GM21529 (cell line): ENCODE measurements at regions not wholly inside any gene's neighbourhood (a gene's known extent, or its start where the extent isn't known, plus 50 kb on each side); places are given as distances from the start of the nearest gene placed in this dataset.

Source experiments
- ATAC-seq: cut with Tn5 transposase; IDR thresholded peaks from one replicate; pipeline ENCODE4 v1.9.1; 2021; ENCODE audit not compliant: unreplicated experiment

DNA sequence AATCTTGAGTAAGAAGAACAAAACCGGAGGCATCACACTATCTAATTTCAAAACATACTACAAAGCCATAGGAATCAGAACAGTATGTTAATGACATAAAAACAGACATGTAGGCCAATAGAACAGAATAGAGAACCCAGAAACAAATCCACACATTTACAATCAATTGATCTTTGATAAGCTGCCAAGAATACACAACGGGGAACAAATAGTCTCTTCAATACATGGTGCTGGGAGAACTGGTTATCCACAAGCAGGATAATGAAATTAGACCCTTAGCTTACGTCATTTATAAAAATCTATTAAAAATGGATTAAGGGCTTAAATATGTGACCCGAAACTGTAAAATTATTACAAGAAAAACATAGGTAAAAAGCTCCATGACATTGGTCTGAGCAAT lies 417.7 kb downstream of the INSC start:
- ATAC-seq = no peak

DNA sequence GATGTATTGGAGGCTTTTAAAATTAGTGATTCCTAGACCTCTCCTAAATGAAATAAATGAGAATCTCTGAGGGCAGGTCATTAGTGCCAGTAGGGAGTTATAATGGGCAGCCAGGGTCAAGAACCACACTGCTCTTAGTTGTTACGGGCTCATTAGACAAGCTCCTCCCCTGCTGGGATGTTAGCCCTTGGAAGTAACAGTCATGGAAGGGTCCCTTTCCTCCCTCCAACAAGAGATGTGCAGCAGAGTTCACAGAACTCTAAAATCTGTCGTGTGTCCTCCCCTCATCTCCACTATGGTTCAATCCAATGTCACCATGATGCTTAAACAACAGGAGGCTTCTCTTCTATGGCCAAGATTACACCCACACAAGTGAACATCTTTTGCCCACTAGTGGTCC lies 419.5 kb downstream of the INSC start:
- ATAC-seq = no peak

DNA sequence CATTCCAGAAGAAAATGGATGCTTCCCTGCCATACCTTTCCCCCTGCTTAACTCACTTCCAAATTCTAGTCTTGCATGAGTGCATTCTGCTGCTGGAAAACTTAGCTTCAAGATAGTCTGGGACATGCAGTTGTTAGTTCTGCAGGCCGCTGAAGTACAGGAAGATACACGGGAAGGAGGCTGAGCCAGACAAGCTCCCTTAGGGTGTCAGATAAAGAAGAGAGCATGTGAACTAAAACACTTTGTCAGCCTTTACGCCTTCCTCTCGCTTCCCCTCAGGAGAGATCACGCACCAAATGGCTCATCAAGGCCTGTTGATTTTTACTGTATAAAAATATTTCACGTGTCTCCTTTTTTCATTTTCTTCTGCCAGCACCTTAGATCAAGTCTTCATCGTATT lies 420.7 kb downstream of the INSC start:
- ATAC-seq = no peak

DNA sequence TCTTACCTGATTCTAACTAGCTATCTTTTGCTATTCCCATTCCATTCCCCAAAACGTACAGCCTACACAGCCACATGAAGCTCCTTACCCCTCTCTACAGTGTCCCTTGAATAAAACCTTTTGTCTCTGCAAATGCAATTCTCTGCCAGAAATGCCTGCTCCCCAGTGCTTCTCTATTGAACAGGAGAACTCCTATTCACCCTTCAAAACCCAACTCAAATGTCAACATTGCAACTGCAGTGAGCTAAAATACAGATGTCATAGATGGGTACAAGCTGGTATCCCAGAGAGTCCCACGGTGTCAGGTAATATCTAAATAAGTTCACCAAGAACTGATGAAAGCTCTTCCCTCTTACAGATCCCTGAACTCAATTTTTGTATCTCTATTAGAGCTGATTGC lies 421.7 kb downstream of the INSC start:
- ATAC-seq = no peak

DNA sequence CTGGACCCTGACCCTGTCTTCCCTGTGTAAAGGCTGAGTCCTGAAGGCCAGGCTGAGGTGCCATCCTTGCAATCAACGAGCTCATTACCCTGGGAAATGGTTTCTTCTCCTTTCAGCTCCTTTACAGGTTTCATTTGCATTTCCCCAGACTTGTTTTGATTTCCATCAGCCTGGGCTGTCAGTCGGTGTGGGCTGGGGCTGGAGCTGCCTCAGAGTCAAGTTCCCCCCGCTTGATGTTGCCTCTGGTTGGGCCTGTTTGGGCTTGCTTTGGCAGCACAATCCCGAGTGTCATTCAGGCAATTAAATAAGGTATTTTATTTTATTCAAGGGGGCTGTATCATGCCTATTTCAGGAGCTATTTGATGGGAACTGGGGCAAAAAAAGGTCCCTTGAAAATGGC lies 424.9 kb downstream of the INSC start:
- ATAC-seq = no peak

DNA sequence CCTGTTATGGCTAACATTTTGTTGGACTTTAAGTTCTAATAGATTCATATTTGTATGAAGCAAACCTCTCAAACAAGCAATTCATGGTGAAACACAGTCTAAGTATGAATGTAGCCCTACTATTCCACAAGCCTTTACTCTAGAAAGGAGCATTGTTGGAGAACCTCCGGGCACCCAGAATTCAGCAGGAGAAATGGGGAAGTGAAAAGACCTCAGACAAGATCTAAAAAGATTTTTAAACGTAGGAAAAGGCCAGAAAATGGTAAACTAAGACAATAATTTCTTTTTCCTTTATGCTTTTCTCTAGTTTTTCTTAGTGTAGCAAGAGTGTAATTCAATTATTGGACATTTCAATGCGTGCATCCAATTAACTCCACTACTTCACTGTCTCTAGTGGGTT lies 426.4 kb downstream of the INSC start:
- ATAC-seq = no peak

DNA sequence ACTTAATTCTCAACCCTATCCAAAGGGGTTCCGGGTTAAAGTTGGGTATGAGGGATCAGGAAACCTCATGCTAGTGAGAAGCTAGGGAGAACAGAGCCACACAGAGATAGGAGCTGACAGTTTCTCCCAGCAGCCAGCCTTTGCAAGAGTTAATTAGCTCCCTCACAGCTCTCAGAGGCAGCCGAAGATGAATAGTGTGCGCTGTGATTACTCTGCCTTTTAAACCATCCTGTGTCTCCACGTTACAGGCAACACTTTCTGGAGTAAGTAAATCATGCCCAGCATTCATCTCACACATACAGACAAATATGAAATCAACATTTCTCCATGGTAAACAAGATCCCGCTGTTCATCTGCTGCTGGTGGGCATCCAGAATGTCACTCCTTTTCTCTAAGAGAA lies 429.6 kb downstream of the INSC start:
- no peak for ATAC-seq

DNA sequence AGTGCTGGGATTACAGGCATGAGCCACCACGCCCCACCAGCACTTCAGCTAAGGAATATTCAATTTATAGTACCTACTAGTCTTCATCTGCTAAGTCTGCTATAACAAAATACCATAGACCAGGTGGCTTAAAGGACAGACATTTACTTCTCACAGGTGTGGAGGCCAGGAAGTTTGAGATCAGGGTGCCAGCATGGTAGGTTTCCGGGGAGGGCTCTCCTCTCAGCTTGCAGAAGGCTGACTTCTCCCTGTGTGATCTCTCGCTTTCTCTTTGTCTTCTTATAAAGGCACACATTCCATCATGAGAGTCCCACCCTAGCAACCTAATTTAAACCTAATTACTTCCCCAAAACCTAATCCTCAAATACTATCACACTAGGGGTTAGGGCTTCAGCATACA lies 433.0 kb downstream of the INSC start:
- no peak for ATAC-seq

DNA sequence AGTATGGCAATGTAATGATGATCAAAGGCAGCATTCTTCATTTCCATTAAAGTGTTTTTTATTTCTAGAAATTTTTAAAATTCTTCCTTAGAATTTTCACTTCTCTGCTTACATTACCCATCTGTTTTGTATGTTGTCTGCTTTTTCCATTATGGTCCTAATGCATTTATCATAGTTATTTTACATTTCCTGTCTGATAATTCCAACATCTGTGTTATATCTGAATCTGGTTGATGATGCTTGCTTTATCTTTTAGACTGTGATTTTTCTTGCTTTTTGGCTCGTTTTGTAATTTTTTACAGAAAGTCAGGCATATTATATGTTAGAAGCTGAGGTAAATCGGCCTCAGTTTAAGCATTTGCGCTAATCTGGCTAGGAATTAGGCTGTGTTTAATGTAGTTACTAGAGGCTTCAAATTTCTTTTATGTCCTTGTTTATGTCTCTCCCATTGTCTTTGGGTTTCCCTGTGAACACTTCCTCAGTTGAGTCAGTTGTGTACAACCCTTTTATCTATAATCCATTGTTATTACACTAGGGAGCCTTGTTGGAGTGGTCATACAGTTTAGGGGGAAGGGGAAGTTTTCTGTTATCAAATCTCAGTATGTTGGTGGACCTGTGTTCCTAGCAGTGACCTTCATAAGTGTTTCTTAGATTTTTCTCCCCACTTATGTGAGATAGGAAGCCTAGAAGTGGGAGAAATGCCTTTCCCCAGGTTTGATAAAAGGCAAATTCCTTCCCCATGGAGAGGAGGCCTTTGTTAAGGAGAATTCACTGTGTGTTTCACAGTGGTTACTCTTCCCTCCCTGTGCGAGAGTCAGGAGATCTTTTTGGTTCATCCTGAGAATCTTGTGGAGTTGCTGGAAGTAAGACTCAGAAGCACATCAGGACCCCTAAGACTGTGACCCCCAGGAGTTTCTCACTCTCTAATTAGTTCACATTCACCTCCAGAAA lies 437.5 kb downstream of the INSC start:
- ATAC-seq = no peak

DNA sequence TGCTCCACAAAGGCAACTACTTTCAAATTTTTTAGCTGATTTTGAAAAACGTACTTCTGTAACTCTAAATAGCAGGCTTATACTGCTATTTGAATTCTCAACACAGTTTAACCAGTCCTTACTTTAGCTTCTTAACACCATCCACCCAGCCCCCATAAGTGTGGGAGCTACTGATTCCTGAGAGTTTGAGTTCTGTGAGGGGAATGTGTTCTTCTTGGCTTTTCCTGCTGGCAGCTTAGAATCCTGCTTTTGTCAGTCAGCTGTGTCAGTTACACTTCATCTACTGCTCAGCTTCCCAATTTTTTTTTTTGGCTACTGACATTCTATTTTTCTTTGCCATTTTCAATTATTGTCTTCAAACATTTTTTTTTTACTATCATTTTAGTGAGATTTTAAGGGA lies 440.4 kb downstream of the INSC start:
- no peak for ATAC-seq

DNA sequence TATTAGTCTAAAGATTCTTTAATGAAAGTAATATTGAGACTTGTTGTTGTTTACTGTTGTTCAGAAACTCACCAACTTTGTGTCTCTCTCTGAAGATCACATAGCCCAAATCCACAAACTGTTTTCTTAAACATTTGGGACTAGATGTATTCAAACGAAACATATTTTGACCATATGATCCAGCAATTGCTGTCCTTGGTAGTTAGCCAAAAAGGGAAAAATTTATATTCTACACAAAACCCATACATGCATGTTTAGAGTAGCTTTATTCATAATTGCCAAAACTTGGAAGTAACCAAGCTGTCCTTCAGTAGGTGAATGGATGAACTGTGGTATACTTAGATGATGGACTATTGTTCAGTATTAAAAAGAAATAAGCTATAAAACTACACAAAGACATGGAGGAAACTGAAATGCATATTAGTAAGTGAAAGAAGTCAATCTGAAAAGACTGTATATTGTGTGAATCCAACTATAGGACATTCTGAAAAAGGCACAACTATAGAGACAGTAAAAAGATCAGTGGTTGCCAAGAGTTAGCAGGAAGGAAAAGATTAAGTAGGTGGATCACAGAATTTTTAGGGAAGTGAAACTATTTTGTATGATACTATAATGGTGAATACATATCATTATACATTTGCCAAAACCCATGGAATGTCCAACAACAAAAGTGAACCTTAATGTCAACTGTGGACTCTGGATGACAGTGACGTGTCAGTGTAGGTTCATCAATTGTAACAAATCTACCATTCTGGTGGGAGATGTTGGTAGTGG lies 442.9 kb downstream of the INSC start:
- ATAC-seq = no peak

DNA sequence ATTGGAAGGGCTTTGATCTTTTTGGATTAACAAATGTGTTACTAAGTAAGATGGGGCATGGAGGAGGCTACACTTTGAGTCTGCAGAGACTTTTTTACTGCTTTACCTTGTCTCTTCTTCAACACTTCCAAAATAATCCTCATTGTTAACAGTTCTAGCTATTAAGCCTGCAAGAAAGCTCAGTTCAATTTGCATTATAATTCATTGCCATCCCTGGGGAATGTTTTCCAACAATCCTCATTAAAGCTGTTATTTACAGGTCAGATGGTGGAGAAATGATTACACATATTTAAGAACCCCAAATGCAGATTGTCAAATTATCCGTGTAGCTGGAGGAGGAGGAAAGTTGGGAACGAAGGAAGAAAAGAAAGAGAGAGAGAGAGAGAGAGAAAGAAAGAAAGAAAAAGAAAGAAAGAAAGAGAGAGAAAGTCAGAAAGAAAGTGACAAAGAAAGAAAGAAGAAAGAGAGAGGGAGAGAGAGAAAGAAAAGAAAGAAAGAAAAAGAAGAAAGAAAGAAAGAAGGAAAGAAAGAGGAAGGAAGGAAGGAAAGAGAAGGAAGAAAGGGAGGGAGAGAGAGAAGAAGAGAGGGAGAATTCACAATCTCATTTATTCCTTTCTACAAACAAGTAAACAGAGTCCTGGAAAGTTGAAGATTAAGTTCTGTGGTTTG lies 443.9 kb downstream of the INSC start:
- ATAC-seq = no peak

DNA sequence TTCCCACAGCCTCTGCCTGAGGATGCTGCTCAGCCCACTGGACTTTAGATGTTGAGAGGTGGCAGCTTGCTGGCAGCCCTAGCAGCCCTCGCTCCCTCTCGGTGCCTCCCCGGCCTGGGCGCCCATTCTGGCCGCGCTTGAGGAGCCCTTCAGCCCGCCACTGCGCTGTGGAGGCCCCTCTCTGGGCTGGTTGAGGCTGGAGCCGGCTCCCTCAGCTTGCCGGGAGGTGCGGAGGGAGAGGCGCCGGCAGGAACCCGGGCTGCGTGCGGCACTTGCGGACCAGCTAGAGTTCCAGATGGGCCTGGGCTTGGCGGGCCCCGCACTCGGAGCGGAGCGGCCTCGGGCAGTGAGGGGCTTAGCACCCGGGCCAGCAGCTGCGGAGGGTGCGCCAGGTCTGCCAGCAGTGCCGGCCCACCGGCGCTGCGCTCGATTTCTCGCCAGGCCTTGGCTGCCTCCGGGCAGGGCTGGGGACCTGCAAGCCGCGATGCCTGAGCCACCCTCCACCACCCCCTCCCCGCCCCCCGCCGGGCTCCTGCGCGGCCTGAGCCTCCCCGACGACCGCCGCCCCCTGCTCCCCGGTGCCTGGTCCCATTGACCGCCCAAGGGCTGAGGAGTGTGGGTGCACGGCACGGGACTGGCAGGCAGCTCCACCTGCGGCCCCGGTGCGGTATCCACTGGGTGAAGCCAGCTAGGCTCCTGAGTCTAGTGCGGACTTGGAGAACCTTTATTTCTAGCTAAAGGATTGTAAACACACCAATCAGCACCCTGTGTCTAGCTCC lies 446.2 kb downstream of the INSC start:
- no peak for ATAC-seq

DNA sequence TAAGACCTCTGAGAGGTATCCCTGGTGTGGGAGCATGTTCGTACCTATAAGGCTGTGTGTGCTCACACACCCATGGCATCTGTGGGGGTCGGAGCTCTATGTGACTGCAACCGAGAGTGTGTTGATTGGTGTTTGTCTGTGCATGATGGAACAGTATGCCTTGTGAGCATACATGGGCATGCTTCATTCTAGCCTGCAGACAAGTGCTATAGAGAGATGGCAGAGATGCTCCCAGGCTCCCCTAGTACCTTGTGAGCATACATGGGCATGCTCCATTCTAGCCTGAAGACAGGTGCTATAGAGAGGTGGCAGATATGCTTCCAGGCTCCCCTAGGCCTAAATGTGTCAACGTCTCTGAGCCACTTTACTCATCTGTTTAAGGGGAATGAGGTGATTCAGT lies 447.5 kb downstream of the INSC start:
- ATAC-seq = no peak

DNA sequence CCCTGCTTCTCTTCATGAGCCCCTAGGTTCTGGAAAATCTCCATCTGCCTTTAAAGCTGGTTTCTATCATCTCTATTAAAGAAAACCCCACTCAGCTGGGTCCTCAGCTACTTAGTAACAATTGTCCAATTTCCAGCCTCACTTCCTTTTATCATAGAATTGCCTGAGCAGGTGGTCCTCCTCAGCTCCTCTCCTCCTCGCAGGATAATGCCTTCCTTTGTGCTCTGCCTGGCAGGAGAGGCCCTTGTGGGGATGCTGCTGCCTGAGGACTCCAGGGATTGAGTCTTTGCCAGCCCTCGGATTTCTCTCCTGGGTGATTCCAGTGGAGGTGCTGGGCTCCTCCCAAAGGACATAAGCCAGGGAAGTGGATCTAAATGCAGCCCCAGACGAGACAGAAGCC lies 448.3 kb downstream of the INSC start:
- no peak for ATAC-seq

DNA sequence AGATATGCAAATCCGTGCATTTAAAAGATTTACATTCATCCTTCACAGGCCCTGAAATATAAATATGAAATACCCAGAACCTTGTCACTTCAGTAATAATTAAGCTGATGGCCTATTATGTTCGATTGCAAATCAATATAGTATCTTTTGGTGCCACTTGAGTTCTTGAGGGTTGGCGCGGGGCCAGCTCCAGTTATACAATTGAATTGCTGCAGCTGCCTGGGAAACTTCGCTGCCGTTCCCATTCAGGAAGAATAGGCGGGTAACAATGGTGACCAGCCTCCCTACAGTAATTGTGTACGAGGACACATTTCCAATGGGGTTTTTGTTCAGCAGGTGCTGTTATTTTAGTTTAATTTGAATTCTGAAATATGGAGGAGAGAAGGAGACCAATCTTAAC lies 451.2 kb downstream of the INSC start:
- no peak for ATAC-seq

DNA sequence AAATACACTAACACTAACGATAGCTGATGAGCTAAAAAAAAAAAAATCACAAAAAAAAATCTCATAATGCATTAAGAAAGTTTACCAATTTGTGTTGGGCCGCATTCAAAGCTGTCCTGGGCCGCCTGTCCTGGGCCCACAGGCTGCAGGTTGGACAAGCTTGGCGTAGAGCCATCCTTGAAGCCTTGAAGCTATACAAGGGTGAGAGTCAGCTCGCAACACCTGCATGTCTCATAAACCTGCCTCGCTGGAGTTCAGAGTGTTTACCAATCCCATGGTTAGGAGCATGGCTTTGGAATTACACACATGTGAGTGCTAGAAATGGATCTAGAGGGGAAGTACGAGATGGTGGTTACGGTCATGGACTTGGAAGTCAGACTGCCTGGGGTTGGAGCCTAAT lies 453.7 kb downstream of the INSC start:
- ATAC-seq = no peak

DNA sequence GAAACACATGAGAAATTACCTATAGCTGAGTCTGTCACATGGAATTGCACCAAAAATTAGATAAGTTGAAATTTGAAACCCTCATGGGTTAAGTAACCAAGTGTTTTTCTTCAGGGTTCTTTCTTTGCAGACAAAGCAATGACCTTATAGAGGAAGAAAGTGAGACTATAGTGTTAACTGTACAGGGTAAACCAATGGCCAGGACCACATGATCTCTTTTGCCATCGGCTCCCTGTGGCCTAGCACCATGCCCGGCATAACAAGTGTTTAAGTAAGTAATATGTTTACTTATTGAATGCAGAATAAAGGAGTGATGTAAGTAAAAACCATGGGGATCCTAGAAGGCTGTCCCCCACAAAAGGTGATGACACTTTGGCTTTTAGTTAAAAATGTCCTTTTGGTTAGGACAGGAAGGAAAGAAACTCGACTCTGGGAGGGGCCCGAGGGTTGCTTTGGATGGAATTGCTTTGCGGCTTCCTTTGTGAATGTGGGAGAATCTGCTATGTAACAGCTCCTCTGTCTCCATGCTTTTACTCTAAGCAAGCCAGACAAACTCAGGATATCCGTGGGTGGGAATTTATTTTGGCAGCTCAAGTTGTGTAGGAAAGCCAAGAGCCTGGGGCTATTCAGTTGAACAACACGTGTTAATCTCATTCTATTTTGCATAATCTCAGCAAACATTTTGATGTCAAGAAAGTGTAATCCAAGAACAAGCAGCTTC lies 454.7 kb downstream of the INSC start:
- no peak for ATAC-seq

DNA sequence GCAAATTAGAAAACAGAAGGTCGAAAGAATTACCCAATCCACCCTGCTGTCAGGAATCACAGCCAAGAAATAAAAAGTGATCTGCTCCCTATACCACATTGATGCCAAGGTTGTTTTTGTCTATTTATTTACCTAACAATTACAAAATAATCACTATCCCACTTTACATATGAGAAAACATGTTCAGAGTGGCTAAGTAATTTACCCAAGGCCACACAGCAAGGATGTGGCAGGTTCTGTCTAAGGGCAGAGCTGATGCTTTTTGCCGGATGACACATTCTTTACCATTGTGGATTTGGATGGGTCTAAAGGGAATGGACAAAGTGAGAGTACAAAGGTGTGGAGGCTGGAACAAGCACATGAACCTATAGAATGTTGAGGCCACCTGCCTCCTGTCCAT lies 460.7 kb downstream of the INSC start:
- ATAC-seq = no peak

DNA sequence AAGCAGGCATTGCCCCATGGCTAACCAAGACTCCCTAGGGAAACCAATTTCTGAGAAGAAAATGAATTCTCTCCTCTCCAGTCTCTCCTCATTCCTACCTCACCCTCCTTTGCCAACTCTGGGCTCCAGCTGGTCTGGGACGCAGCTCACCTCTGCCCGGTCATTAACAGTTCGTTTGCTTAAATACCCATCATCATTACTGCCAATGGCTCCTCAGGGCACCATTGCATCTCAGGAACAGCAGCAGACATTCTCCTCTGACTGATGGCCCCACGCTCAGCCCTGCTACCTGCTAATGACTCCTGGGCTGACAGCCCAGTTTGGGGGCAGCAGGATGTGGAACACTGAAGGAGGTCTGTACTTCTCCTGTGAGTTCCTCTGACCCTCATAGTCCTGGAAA lies 462.0 kb downstream of the INSC start:
- ATAC-seq = no peak
